HG03342 (cell line): ENCODE measurements at regions not wholly inside any gene's neighbourhood (a gene's known extent, or its start where the extent isn't known, plus 50 kb on each side); places are given as distances from the start of the nearest gene placed in this dataset.

Experiments
- ATAC-seq: cut with Tn5 transposase; IDR thresholded peaks from one replicate; pipeline ENCODE4 v1.9.1; 2021; ENCODE audit warnings: mild to moderate bottlenecking, moderate library complexity; ENCODE audit not compliant: unreplicated experiment

GRCh38 chr14:71687166-71687831 lies 244.9 kb upstream of the RGS6 start:
- ATAC-seq: no peak

GRCh38 chr14:71688576-71688975 lies 243.7 kb upstream of the RGS6 start:
- ATAC-seq: no peak

GRCh38 chr14:71690478-71690877 lies 241.8 kb upstream of the RGS6 start:
- ATAC-seq: no peak

- ATAC-seq: no peak
Observed at GRCh38 chr14:71692496-71692895, 239.7 kb upstream of the RGS6 start.

GRCh38 chr14:71693381-71693780 lies 238.8 kb upstream of the RGS6 start:
- ATAC-seq: no peak

GRCh38 chr14:71694591-71695530 lies 237.4 kb upstream of the RGS6 start:
- ATAC-seq: no peak

- ATAC-seq: no peak
Observed at GRCh38 chr14:71695611-71696350, 236.4 kb upstream of the RGS6 start.

GRCh38 chr14:71698027-71698426 lies 234.2 kb upstream of the RGS6 start:
- no peak for ATAC-seq

- ATAC-seq: no peak
Observed at GRCh38 chr14:71698673-71699072, 233.6 kb upstream of the RGS6 start.

- ATAC-seq: no peak
Observed at GRCh38 chr14:71701990-71702389, 230.2 kb upstream of the RGS6 start.

GRCh38 chr14:71702786-71703185 lies 229.4 kb upstream of the RGS6 start:
- no peak for ATAC-seq

GRCh38 chr14:71703477-71703876 lies 228.8 kb upstream of the RGS6 start:
- no peak for ATAC-seq

GRCh38 chr14:71704210-71704609 lies 228.0 kb upstream of the RGS6 start:
- no peak for ATAC-seq

- no peak for ATAC-seq
Observed at GRCh38 chr14:71705460-71705859, 226.8 kb upstream of the RGS6 start.

GRCh38 chr14:71709076-71709475 lies 223.2 kb upstream of the RGS6 start:
- no peak for ATAC-seq

GRCh38 chr14:71709987-71710386 lies 222.2 kb upstream of the RGS6 start:
- ATAC-seq: no peak

- no peak for ATAC-seq
Observed at GRCh38 chr14:71711125-71711524, 221.1 kb upstream of the RGS6 start.

- ATAC-seq: no peak
Observed at GRCh38 chr14:71711619-71712018, 220.6 kb upstream of the RGS6 start.

GRCh38 chr14:71712478-71712877 lies 219.8 kb upstream of the RGS6 start:
- no peak for ATAC-seq

- ATAC-seq: no peak
Observed at GRCh38 chr14:71713016-71713415, 219.2 kb upstream of the RGS6 start.

GRCh38 chr14:71713451-71713850 lies 218.8 kb upstream of the RGS6 start:
- ATAC-seq: no peak

- no peak for ATAC-seq
Observed at GRCh38 chr14:71714225-71714624, 218.0 kb upstream of the RGS6 start.
